ENCODE measurements at regions not wholly inside any gene's neighbourhood (a gene's known extent, or its start where the extent isn't known, plus 50 kb on each side); places are given as distances from the start of the nearest gene placed in this dataset.
"Not testable (repeated sequence)": the region's sequence is repeated elsewhere in the genome, so short reads cannot be mapped to it uniquely, and the experiment has no call there.

DNA sequence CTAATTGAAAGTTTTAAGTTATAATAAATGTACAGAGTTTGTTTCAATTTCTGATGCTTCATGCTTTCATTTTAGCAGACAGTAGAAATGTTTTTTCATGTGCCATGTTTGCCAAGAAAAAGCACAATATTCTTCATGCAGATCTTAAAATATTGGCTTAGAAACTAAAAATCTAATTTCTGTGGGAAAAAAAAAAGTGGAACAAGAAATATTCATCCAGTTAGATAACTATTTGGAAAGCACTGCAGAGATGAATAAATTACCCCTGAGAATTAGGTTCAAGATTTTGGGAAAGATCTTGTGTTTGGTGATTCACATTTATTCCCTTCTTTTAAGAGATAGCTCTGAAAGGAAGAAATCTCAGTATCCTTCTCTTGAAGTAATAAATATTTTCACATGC is 912.5 kb downstream of the C4orf33 start:
- no peaks in the 10 kb centered on the region for H3K27me3 ChIP-seq
- no peaks in the 10 kb centered on the region for H3K4me1 ChIP-seq
- no peaks in the 10 kb centered on the region for H3K36me3 ChIP-seq
- DNase-seq (ENCODE audit: extremely low spot score in 2 of 2), result no peak
- H3K4me3 ChIP-seq, result no peak overlapping the region
- no peaks in the 10 kb centered on the region for H3K9me3 ChIP-seq
- TF ChIP-seq, protein P1, sequence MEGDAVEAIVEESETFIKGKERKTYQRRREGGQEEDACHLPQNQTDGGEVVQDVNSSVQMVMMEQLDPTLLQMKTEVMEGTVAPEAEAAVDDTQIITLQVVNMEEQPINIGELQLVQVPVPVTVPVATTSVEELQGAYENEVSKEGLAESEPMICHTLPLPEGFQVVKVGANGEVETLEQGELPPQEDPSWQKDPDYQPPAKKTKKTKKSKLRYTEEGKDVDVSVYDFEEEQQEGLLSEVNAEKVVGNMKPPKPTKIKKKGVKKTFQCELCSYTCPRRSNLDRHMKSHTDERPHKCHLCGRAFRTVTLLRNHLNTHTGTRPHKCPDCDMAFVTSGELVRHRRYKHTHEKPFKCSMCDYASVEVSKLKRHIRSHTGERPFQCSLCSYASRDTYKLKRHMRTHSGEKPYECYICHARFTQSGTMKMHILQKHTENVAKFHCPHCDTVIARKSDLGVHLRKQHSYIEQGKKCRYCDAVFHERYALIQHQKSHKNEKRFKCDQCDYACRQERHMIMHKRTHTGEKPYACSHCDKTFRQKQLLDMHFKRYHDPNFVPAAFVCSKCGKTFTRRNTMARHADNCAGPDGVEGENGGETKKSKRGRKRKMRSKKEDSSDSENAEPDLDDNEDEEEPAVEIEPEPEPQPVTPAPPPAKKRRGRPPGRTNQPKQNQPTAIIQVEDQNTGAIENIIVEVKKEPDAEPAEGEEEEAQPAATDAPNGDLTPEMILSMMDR (IDR thresholded peaks at IDR 0.05), result no peak
- no peak for TF ChIP-seq POLR2AphosphoS5 (IDR thresholded peaks at IDR 0.05; ENCODE audit: insufficient read depth in 1 of 2, low read depth in 1 of 2)
- TF ChIP-seq POLR2A (IDR thresholded peaks at IDR 0.05), result no peak
- intact Hi-C loops (cut with DNase I), result no loop called here
- no peak overlapping the region for H3K27ac ChIP-seq

DNA sequence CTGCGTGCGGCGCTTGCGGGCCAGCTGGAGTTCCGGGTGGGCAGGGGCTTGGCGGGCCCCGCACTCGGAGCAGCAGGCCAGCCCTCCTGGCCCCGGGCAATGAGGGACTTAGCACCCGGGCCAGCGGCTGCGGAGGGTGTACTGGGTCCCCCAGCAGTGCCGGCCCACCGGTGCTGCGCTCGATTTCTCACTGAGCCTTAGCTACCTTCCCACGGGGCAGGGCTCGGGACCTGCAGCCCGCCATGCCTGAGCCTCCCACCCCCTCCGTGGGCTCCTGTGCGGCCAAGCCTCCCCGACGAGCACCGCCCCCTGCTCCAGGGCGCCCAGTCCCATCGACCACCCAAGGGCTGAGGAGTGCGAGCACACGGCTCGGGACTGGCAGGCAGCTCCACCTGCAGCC is 916.9 kb downstream of the C4orf33 start:
- H3K27me3 ChIP-seq; H3K4me3 ChIP-seq; H3K9me3 ChIP-seq; H3K36me3 ChIP-seq; intact Hi-C loops (cut with DNase I); H3K4me1 ChIP-seq; DNase-seq (ENCODE audit: extremely low spot score in 2 of 2); H3K27ac ChIP-seq: not testable (repeated sequence)

DNA sequence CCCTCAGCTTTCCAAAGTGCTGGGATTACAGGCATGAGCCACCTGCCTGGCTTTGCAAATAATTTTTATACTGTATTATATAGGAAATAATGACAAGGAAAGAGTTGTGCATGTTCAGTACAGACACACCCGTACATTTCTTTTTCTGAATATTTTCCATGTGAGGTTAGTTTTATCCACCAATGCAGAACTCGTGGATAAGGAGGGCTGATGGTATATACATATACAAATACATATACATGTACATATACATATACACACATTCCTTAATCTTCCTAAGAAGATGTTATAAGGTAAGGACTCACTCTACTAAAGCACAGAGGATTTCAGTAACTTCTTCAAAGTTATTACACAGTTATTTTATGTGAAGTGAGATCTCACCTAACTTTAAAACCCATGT is 925.8 kb downstream of the C4orf33 start:
- TF ChIP-seq POLR2AphosphoS5 (IDR thresholded peaks at IDR 0.05; ENCODE audit: insufficient read depth in 1 of 2, low read depth in 1 of 2), result no peak
- no peak for TF ChIP-seq POLR2A (IDR thresholded peaks at IDR 0.05)
- TF ChIP-seq, protein P1 (IDR thresholded peaks at IDR 0.05), result no peak
- no peaks in the 10 kb centered on the region for H3K9me3 ChIP-seq
- H3K27me3 ChIP-seq, result no peaks in the 10 kb centered on the region
- no peak overlapping the region for H3K4me3 ChIP-seq
- H3K4me1 ChIP-seq, result no peaks in the 10 kb centered on the region
- DNase-seq (ENCODE audit: extremely low spot score in 2 of 2), result no peak
- no peaks in the 10 kb centered on the region for H3K36me3 ChIP-seq
- intact Hi-C loops (cut with DNase I), result no loop called here
- no peak overlapping the region for H3K27ac ChIP-seq

DNA sequence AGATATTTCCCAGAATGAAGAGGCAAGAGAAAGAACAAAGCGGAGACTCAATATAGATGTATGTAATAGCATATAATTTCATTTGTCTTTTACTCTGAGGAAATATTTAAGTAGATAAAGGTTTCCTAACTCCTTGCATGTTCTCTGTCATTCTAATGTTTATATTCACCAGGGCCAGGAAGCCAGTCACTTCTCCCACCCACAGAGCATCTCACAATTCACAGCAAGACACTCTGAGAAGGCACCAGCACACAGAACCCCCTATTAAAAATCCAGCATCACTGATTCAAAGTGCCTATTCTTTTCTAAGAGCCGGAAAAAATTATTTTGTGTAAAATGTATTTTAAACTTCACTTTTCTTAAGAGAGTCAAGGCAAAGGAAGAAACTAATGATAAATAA is 927.1 kb downstream of the C4orf33 start:
- intact Hi-C loops (cut with DNase I), result no loop called here
- H3K4me1 ChIP-seq, result no peaks in the 10 kb centered on the region
- no peak overlapping the region for H3K4me3 ChIP-seq
- TF ChIP-seq, protein P1 (IDR thresholded peaks at IDR 0.05), result no peak
- TF ChIP-seq POLR2AphosphoS5 (IDR thresholded peaks at IDR 0.05; ENCODE audit: insufficient read depth in 1 of 2, low read depth in 1 of 2), result no peak
- TF ChIP-seq POLR2A (IDR thresholded peaks at IDR 0.05), result no peak
- DNase-seq (ENCODE audit: extremely low spot score in 2 of 2), result no peak
- no peaks in the 10 kb centered on the region for H3K36me3 ChIP-seq
- H3K27ac ChIP-seq, result no peak overlapping the region
- no peaks in the 10 kb centered on the region for H3K9me3 ChIP-seq
- H3K27me3 ChIP-seq, result no peaks in the 10 kb centered on the region

DNA sequence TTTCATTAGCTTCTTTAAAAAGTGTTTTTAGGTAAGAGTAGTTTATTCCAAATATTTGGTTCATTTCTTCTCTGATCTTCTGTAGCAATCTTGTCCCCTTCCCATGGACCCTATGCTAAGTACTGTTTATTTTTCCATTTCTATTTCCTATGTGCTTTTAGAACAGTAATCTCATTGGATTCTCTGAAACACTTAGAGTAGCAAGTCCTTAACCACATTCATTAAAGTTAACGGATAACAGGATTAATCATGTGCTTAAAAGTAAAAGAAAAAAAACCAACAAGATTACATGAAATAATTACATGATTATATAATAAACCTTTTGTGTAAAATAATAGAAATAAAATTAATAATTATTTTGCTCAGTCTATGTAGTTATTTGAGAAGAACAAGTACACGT is 929.7 kb downstream of the C4orf33 start:
- Histone ChIP-seq H3K27ac (no peak overlapping the region), H3K9me3 (no peaks in the 10 kb centered on the region), H3K4me3 (no peak overlapping the region), H3K27me3 (no peaks in the 10 kb centered on the region), H3K4me1 (no peaks in the 10 kb centered on the region), H3K36me3 (no peaks in the 10 kb centered on the region)
- TF ChIP-seq POLR2AphosphoS5 (IDR thresholded peaks at IDR 0.05; ENCODE audit: insufficient read depth in 1 of 2, low read depth in 1 of 2), result no peak
- TF ChIP-seq, protein P1 (IDR thresholded peaks at IDR 0.05), result no peak
- TF ChIP-seq POLR2A (IDR thresholded peaks at IDR 0.05), result no peak
- DNase-seq (ENCODE audit: extremely low spot score in 2 of 2), result no peak
- intact Hi-C loops (cut with DNase I), result no loop called here

DNA sequence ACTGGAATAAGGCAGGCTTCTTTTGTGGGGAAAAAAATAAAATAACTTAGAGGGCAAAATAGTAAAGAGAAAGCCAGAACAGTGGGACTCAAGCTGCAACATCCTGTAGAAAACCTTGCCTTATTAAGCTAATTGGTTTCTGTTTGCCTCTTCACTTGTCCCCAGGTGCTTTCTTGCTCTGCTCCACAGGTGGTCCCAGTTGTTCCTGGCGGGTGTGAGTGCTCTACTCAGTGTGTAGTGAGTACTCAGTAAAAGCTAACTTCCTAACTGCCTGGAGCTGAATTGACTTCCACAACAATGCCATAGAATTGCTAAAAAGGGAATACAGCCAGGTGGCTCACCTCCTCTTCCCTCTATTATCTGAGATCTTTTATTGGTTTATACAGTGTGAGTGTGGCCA is 930.2 kb downstream of the C4orf33 start:
- DNase-seq (ENCODE audit: extremely low spot score in 2 of 2), result no peak
- H3K36me3 ChIP-seq, result no peaks in the 10 kb centered on the region
- no peaks in the 10 kb centered on the region for H3K27me3 ChIP-seq
- TF ChIP-seq, protein P1 (IDR thresholded peaks at IDR 0.05), result no peak
- TF ChIP-seq POLR2AphosphoS5 (IDR thresholded peaks at IDR 0.05; ENCODE audit: insufficient read depth in 1 of 2, low read depth in 1 of 2) (no peak), POLR2A (IDR thresholded peaks at IDR 0.05) (no peak)
- no peaks in the 10 kb centered on the region for H3K4me1 ChIP-seq
- intact Hi-C loops (cut with DNase I), result no loop called here
- H3K4me3 ChIP-seq, result no peak overlapping the region
- no peak overlapping the region for H3K27ac ChIP-seq
- no peaks in the 10 kb centered on the region for H3K9me3 ChIP-seq

Measured in vagina (tissue), 2 donors.